GM12878 (cell line): ENCODE measurements at regions not wholly inside any gene's neighbourhood (a gene's known extent, or its start where the extent isn't known, plus 50 kb on each side); places are given as distances from the start of the nearest gene placed in this dataset.

Experiments
- ATAC-seq: fragments of 200-7000 bp; cut with Tn5 transposase; 3 replicates; pipeline ENCODE4 v1.9.1; 2020; ENCODE audit warnings: mild to moderate bottlenecking, moderate library complexity
- BruUV-seq: library from RNA; stranded (reverse); fragments of 400-500 nt; replicated peaks from 2 replicates; lab custom pipeline; 2021; lab: Mats Ljungman, UMichigan
- CTCF ChIA-PET: fragments of 300-600 bp; sonication (Branson Sonifier 250); formaldehyde crosslinking; extraction: SDS; loops from one replicate; lab custom pipeline; 2021; ENCODE audit warnings: inconsistent platforms; lab: Yijun Ruan, JAX
- POLR2A ChIA-PET: fragments of 350-600 bp; formaldehyde crosslinking; extraction: SDS; loops from one replicate; lab custom pipeline; 2021; ENCODE audit warnings: inconsistent platforms; lab: Charles Lee
- RAD21 ChIA-PET: fragments of 300-600 bp; sonication (Branson Sonifier 250); formaldehyde crosslinking; loops from one replicate; lab custom pipeline; 2023; ENCODE audit warnings: antibody characterized with exemption; ENCODE audit not compliant: unreplicated experiment; lab: Charles Lee
- SMC1A ChIA-PET: fragments of 300-600 bp; sonication (Branson Sonifier 250); formaldehyde crosslinking; loops from one replicate; lab custom pipeline; 2023; ENCODE audit not compliant: unreplicated experiment, uncharacterized antibody; lab: Charles Lee
- DNase-seq: peaks from one replicate; pipeline ENCODE4 v3.0.0-alpha.2; 2011; ENCODE audit warnings: low read depth, low spot score
- FAIRE-seq: peaks from 3 replicates; lab custom pipeline; 2011; peaks lifted over from hg19 to GRCh38; lab: Jason Lieb, UNC
- H2AFZ ChIP-seq: 2 replicates; pipeline ENCODE4 v1.6.0; 2011; ENCODE audit warnings: low read depth, low read length, control low read depth; ENCODE audit not compliant: control insufficient read depth
- H3K27ac ChIP-seq: 2 replicates; pipeline ENCODE4 v1.5.1; 2011; ENCODE audit warnings: control low read depth; ENCODE audit not compliant: control insufficient read depth, insufficient read depth
- H3K27me3 ChIP-seq, 2 experiments: replicated peaks in 1 of 2; 2 replicates each; pipeline versions ENCODE4 v1.6.0 to v1.6.1; 2011; ENCODE audit warnings: low read length in 1 of 2; ENCODE audit not compliant: control insufficient read depth in 2 of 2, insufficient read depth in 2 of 2
- H3K36me3 ChIP-seq, 2 experiments: 2 replicates each; pipeline ENCODE4 v1.5.1; 2011; ENCODE audit warnings: low read length in 1 of 2; ENCODE audit not compliant: control insufficient read depth in 2 of 2, insufficient read depth in 2 of 2
- H3K4me1 ChIP-seq: 2 replicates; pipeline ENCODE4 v1.6.1; 2011; ENCODE audit warnings: mild to moderate bottlenecking, low read length, moderate library complexity, mixed read lengths; ENCODE audit not compliant: control insufficient read depth, insufficient read depth
- H3K4me2 ChIP-seq: 2 replicates; pipeline ENCODE4 v1.6.0; 2011; ENCODE audit warnings: control low read depth; ENCODE audit not compliant: control insufficient read depth, insufficient read depth
- H3K4me3 ChIP-seq: fragments of 200-600 bp; sonication (generic); 2 replicates; pipeline ENCODE4 v1.5.1; 2016
- H3K79me2 ChIP-seq: 2 replicates; pipeline ENCODE4 v1.6.0; 2011; ENCODE audit warnings: low read length; ENCODE audit not compliant: control insufficient read depth, insufficient read depth
- H3K9ac ChIP-seq: 2 replicates; pipeline ENCODE4 v1.8.0; 2011; ENCODE audit warnings: low read length, control low read depth, mixed read lengths; ENCODE audit not compliant: control insufficient read depth, insufficient read depth
- H3K9me3 ChIP-seq: replicated peaks from 3 replicates; pipeline ENCODE4 v1.5.1; 2011; ENCODE audit warnings: mild to moderate bottlenecking, low read length; ENCODE audit not compliant: control insufficient read depth, insufficient read depth
- H4K20me1 ChIP-seq: 2 replicates; pipeline ENCODE4 v1.6.0; 2011; ENCODE audit not compliant: control insufficient read depth, insufficient read depth
- BCL11A ChIP-seq: IDR thresholded peaks from 2 replicates; pipeline ENCODE4 v1.6.1; 2011; ENCODE audit warnings: low read depth, low read length
- CHD2 ChIP-seq: IDR thresholded peaks from 2 replicates; pipeline ENCODE4 v1.6.1; 2011; ENCODE audit warnings: low read depth, low read length, improper control_type of control experiment, borderline replicate concordance
- JUND ChIP-seq: IDR thresholded peaks from 2 replicates; pipeline ENCODE4 v1.6.1; 2012; ENCODE audit warnings: low read depth, mild to moderate bottlenecking, low read length, improper control_type of control experiment, moderate library complexity
- LARP7 ChIP-seq: fragments of 450-650 bp; IDR thresholded peaks from 2 replicates; pipeline ENCODE4 v1.6.1; 2017; ENCODE audit warnings: mild to moderate bottlenecking
- MTA2 ChIP-seq: fragments of 450-650 bp; IDR thresholded peaks from 2 replicates; pipeline ENCODE4 v1.6.1; 2016; ENCODE audit warnings: low read depth, mild to moderate bottlenecking, moderate library complexity
- MXI1 ChIP-seq: fragments of 150-350 bp; IDR thresholded peaks from 2 replicates; pipeline ENCODE4 v1.6.1; 2011; ENCODE audit warnings: low read depth, mild to moderate bottlenecking, inconsistent platforms, low read length, improper control_type of control experiment
- NFIC ChIP-seq: IDR thresholded peaks from 2 replicates; pipeline ENCODE4 v1.6.1; 2012; ENCODE audit warnings: low read depth, mild to moderate bottlenecking, inconsistent platforms, low read length, moderate library complexity
- NRF1 ChIP-seq: conservative IDR thresholded peaks from 2 replicates; pipeline ENCODE4 v1.6.1; 2011; ENCODE audit warnings: mild to moderate bottlenecking, low read depth, low read length, improper control_type of control experiment
- POLR2AphosphoS2 ChIP-seq: IDR thresholded peaks from 2 replicates; pipeline ENCODE4 v1.6.1; 2011; ENCODE audit warnings: low read depth, mild to moderate bottlenecking, low read length, improper control_type of control experiment, moderate library complexity
- RB1 ChIP-seq: fragments of 450-650 bp; formaldehyde crosslinking; IDR thresholded peaks from 2 replicates; pipeline ENCODE4 v1.6.1; 2017; ENCODE audit warnings: mild to moderate bottlenecking, borderline replicate concordance
- RCOR1 ChIP-seq: conservative IDR thresholded peaks from 2 replicates; pipeline ENCODE4 v1.6.1; 2012; ENCODE audit warnings: low read depth, low read length, improper control_type of control experiment
- SP1 ChIP-seq: IDR thresholded peaks from one replicate; pipeline ENCODE4 v1.6.1; 2011; ENCODE audit warnings: low read depth, low read length
- SREBF1 ChIP-seq: IDR thresholded peaks from 2 replicates; pipeline ENCODE4 v1.6.1; 2012; ENCODE audit warnings: mild to moderate bottlenecking, low read length
- SUPT20H ChIP-seq: IDR thresholded peaks from 2 replicates; pipeline ENCODE4 v1.6.1; 2011; ENCODE audit warnings: low read depth, mild to moderate bottlenecking, low read length, moderate library complexity, borderline replicate concordance; ENCODE audit not compliant: control insufficient read depth
- YBX1 ChIP-seq: fragments of 450-650 bp; IDR thresholded peaks from 2 replicates; pipeline ENCODE4 v1.6.1; 2016; ENCODE audit warnings: antibody characterized with exemption
- ZNF384 ChIP-seq: IDR thresholded peaks from 2 replicates; pipeline ENCODE4 v1.6.1; 2012; ENCODE audit warnings: low read depth, mild to moderate bottlenecking, low read length, improper control_type of control experiment, borderline replicate concordance
- ZSCAN29 ChIP-seq: fragments of 450-650 bp; IDR thresholded peaks from 2 replicates; pipeline ENCODE4 v1.6.1; 2017; ENCODE audit warnings: mild to moderate bottlenecking, moderate library complexity
- WGBS: methylation state at CpG from one replicate; pipeline ENCODE4 v1.1.6; 2016; ENCODE audit warnings: low lambda C conversion rate; ENCODE audit not compliant: insufficient replicate concordance, insufficient coverage; ENCODE audit errors: missing lambda C conversion rate; 5-methylcytosine and 5-hydroxymethylcytosine counted together
- in situ Hi-C: fragments of 300-500 bp; cut with MboI; formaldehyde crosslinking; loops from 9 replicates; pipeline ENCODE4 v1.14.3; 2018; ENCODE audit warnings: mixed read lengths
- intact Hi-C: fragments of 100-400 bp; cut with micrococcal nuclease; formaldehyde crosslinking; loops from one replicate; pipeline ENCODE4 v1.14.2; 2022; ENCODE audit not compliant: unreplicated experiment
- TF ChIP-seq, protein P1 (sequence below): fragments of 450-650 bp; IDR thresholded peaks from 2 replicates; pipeline ENCODE4 v1.6.1; 2016; ENCODE audit warnings: mild to moderate bottlenecking, moderate library complexity, borderline replicate concordance

DNA sequence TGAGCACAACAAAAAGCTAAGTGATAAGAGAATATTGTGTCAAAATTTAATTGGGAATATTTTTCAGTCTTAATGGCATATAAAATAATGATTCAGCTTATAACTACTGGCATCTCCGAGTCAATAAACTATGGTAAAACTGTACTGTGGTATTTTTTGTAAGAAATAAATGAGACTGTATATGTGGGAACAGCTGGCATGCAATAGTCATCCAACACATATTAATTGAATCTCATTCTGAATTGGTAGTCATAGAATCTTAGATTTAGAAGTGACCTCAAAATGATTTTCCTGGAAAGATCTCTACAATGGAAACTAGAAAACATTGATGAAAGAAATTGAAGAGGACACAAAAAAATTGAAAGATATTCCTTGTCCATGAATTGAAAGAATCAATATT lies 133.4 kb upstream of the SLC7A14 start:
- CTCF ChIA-PET, result no interaction called here
- Histone ChIP-seq H3K4me2 (no peak overlapping the region), H3K79me2 (no peaks in the 10 kb centered on the region), H3K9me3 (no peaks in the 10 kb centered on the region), H2AFZ (no peak overlapping the region), H4K20me1 (no peaks in the 10 kb centered on the region), H3K9ac (no peak overlapping the region), H3K4me3 (no peak overlapping the region), H3K27ac (no peak overlapping the region), H3K36me3 (no peaks in the 10 kb centered on the region), H3K4me1 (no peaks in the 10 kb centered on the region), H3K27me3 (no peaks in the 10 kb centered on the region)
- POLR2A ChIA-PET, result no interaction called here
- FAIRE-seq (no peak), DNase-seq (no peak), ATAC-seq (no peak)
- SMC1A ChIA-PET, result no interaction called here
- BruUV-seq, result no TSS peak
- RAD21 ChIA-PET, result no interaction called here
- intact Hi-C loops, result no loop called here
- in situ Hi-C loops, result no loop called here
- 0% methylated on average over 1 of the region's 1 CpG for WGBS
- TF ChIP-seq POLR2AphosphoS2 (no peak), NRF1 (no peak), SREBF1 (no peak), NFIC (no peak), BCL11A (no peak), MTA2 (no peak), YBX1 (no peak)

DNA sequence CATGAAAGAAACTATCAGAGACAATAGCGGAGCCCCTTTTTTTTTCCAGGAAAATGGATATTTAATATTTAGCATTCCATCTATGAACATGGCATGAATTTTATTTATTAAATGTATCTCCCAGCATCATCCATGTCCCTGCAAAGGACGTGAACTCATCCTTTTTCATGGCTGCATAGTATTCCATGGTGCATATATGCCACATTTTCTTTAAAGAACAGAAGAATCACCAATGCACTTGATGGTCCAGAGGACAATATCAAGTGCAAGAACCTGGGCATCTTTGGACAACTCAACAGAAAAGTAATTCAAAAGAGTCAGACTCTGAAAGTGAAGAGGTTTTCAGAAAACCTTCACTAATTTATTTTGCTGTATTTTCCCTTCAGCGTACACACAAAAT lies 133.0 kb upstream of the SLC7A14 start:
- Histone ChIP-seq H3K79me2 (no peaks in the 10 kb centered on the region), H3K36me3 (no peaks in the 10 kb centered on the region), H3K27ac (no peak overlapping the region), H3K9ac (no peak overlapping the region), H3K9me3 (no peaks in the 10 kb centered on the region), H3K4me1 (no peaks in the 10 kb centered on the region), H4K20me1 (no peaks in the 10 kb centered on the region)
- WGBS, result 37% methylated on average over 3 of the region's 3 CpGs
- DNase-seq (no peak), ATAC-seq (no peak)
- ChIA-PET RAD21 (no interaction called here), CTCF (no interaction called here), SMC1A (no interaction called here)
- intact Hi-C loops, result no loop called here
- in situ Hi-C loops, result no loop called here
- no TSS peak for BruUV-seq
- TF ChIP-seq RCOR1, result no peak
- TF ChIP-seq, protein P1, sequence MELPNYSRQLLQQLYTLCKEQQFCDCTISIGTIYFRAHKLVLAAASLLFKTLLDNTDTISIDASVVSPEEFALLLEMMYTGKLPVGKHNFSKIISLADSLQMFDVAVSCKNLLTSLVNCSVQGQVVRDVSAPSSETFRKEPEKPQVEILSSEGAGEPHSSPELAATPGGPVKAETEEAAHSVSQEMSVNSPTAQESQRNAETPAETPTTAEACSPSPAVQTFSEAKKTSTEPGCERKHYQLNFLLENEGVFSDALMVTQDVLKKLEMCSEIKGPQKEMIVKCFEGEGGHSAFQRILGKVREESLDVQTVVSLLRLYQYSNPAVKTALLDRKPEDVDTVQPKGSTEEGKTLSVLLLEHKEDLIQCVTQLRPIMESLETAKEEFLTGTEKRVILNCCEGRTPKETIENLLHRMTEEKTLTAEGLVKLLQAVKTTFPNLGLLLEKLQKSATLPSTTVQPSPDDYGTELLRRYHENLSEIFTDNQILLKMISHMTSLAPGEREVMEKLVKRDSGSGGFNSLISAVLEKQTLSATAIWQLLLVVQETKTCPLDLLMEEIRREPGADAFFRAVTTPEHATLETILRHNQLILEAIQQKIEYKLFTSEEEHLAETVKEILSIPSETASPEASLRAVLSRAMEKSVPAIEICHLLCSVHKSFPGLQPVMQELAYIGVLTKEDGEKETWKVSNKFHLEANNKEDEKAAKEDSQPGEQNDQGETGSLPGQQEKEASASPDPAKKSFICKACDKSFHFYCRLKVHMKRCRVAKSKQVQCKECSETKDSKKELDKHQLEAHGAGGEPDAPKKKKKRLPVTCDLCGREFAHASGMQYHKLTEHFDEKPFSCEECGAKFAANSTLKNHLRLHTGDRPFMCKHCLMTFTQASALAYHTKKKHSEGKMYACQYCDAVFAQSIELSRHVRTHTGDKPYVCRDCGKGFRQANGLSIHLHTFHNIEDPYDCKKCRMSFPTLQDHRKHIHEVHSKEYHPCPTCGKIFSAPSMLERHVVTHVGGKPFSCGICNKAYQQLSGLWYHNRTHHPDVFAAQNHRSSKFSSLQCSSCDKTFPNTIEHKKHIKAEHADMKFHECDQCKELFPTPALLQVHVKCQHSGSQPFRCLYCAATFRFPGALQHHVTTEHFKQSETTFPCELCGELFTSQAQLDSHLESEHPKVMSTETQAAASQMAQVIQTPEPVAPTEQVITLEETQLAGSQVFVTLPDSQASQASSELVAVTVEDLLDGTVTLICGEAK, result no peak
- no peak for TF ChIP-seq LARP7
- TF ChIP-seq MXI1, result no peak
- TF ChIP-seq SREBF1, result no peak
- TF ChIP-seq SUPT20H, result no peak
- TF ChIP-seq SP1, result no peak
- no peak for TF ChIP-seq ZSCAN29
- TF ChIP-seq CHD2, result no peak
- no peak for TF ChIP-seq JUND
- no peak for TF ChIP-seq ZNF384
- no peak for TF ChIP-seq RB1
- TF ChIP-seq, all 136 proteins: peak for 0
- Histone ChIP-seq H3K4me2 (no peak overlapping the region), H3K4me3 (no peak overlapping the region), H3K27me3 (no peaks in the 10 kb centered on the region), H2AFZ (no peak overlapping the region)
- POLR2A ChIA-PET, result interaction anchor here (0.6 kb wide), 1 partner anchor 22 kb away, joined by 4 read pairs; no protein-coding TSS in a partner anchor
- FAIRE-seq, result no peak
